ENCODE measurements at regions not wholly inside any gene's neighbourhood (a gene's known extent, or its start where the extent isn't known, plus 50 kb on each side); places are given as distances from the start of the nearest gene placed in this dataset.
"Not testable (repeated sequence)": the region's sequence is repeated elsewhere in the genome, so short reads cannot be mapped to it uniquely, and the experiment has no call there.

GRCh38 chr6:27830212-27830599 is 82.0 kb downstream of the OR2B2 start:
- Mint-ChIP-seq H3K9me3 (ENCODE audit: unreplicated experiment) (no peaks in the 10 kb centered on the region), H3K27ac (ENCODE audit: low read depth, unreplicated experiment) (peak overlapping the region; percentile 93), H3K36me3 (ENCODE audit: insufficient read depth, unreplicated experiment) (peaks cover 31% of the 10 kb centered on the region), H3K4me1 (ENCODE audit: insufficient read depth, unreplicated experiment) (peaks cover 19% of the 10 kb centered on the region), H3K4me3 (ENCODE audit: unreplicated experiment) (peak overlapping the region; percentile 88), H3K27me3 (ENCODE audit: insufficient read depth, unreplicated experiment) (no peaks in the 10 kb centered on the region)
- BruUV-seq (replicated peaks) = no TSS peak
- peak; percentile 30 for DNase-seq (ENCODE audit: unreplicated experiment)
- intact Hi-C loops (cut with micrococcal nuclease) = no loop called here
- POLR2A ChIA-PET = interaction anchor here (0.6 to 11.9 kb wide), 24 partner anchors 8 to 1803 kb away, joined by 3 to 826 read pairs (median 6); a partner anchor contains a TSS
- CTCF ChIA-PET = interaction anchor here (0.5 to 1.9 kb wide), 3 partner anchors 65 to 1709 kb away, joined by 3 to 16 read pairs (median 5); no protein-coding TSS in a partner anchor
- no peak for TF ChIP-seq CTCF (IDR thresholded peaks at IDR 0.05; ENCODE audit: unreplicated experiment)

DNA sequence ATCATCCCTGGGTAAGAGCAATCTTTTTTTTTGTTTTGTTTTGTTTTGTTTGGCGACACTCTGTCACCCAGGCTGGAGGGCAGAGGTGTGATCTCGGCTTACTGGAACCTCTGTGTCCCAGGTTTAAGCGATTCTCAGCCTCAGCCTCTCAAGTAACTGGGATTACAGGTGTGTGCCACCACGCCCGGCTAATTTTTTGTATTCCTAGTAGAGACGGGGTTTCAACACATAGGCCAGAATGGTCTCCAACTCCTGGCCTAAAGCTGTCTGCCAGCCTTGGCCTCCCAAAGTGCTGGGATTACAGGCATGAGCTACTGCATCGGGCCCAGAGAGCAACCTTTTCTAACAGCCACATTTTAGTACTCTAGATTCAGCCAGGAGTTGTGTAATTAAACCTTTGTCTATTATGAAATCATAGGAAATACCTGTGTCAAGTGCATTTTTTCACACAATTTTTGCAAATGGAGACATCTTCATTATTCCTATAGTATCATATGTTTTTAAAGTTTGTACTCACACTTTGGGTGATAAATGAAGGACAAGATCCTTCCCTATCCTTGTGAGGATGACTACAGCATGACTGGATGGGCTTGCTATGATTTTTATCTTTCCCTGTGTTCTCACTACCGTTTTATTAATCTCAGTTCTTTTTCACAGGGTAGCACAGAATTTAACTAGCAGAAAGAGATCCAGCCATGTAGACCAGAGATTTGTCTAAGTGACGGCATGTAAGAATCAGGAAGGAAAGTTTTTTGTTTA is 82.6 kb downstream of the OR2B2 start:
- Mint-ChIP-seq H3K27ac (ENCODE audit: low read depth, unreplicated experiment) (peak overlapping the region; percentile 93), H3K9me3 (ENCODE audit: unreplicated experiment) (no peaks in the 10 kb centered on the region), H3K4me3 (ENCODE audit: unreplicated experiment) (peak overlapping the region; percentile 88), H3K4me1 (ENCODE audit: insufficient read depth, unreplicated experiment) (peaks cover 16% of the 10 kb centered on the region), H3K36me3 (ENCODE audit: insufficient read depth, unreplicated experiment) (peaks cover 29% of the 10 kb centered on the region), H3K27me3 (ENCODE audit: insufficient read depth, unreplicated experiment) (no peaks in the 10 kb centered on the region)
- CTCF ChIA-PET = interaction anchor here (0.6 to 1.9 kb wide), 2 partner anchors 65 to 1709 kb away, joined by 5 to 16 read pairs; no protein-coding TSS in a partner anchor
- no peak for TF ChIP-seq CTCF (IDR thresholded peaks at IDR 0.05; ENCODE audit: unreplicated experiment)
- BruUV-seq (replicated peaks) = no TSS peak
- POLR2A ChIA-PET = interaction anchor here (0.6 to 11.9 kb wide), 21 partner anchors 8 to 1802 kb away, joined by 3 to 826 read pairs (median 5); a partner anchor contains a TSS
- no peak for DNase-seq (ENCODE audit: unreplicated experiment)
- intact Hi-C loops (cut with micrococcal nuclease) = no loop called here

- peaks cover 25% of the 10 kb centered on the region for H3K36me3 Mint-ChIP-seq (ENCODE audit: insufficient read depth, unreplicated experiment)
- intact Hi-C loops (cut with micrococcal nuclease); H3K27ac Mint-ChIP-seq (ENCODE audit: low read depth, unreplicated experiment); POLR2A ChIA-PET; H3K4me3 Mint-ChIP-seq (ENCODE audit: unreplicated experiment); H3K9me3 Mint-ChIP-seq (ENCODE audit: unreplicated experiment); BruUV-seq (replicated peaks); CTCF ChIA-PET; H3K27me3 Mint-ChIP-seq (ENCODE audit: insufficient read depth, unreplicated experiment); DNase-seq (ENCODE audit: unreplicated experiment): not testable (repeated sequence)
- peaks cover 10% of the 10 kb centered on the region for H3K4me1 Mint-ChIP-seq (ENCODE audit: insufficient read depth, unreplicated experiment)
These were observed 84.7 kb downstream of the OR2B2 start for GRCh38 chr6:27827477-27827876.

DNA sequence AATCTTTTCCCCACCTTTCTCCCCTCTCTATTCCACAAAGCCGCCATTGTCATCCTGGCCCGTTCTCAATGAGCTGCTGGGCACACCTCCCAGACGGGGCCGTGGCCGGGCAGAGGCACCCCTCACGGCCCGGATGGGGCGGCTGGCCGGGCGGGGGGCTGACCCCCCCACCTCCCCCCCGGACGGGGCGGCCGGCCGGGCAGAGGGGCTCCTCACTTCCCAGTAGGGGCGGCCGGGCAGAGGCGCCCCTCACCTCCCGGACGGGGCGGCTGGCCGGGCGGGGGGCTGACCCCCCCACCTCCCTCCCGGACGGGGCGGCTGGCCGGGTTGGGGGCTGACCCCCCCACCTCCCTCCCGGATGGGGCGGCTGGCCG is 85.6 kb downstream of the OR2B2 start:
- POLR2A ChIA-PET; DNase-seq (ENCODE audit: unreplicated experiment); BruUV-seq (replicated peaks); H3K27me3 Mint-ChIP-seq (ENCODE audit: insufficient read depth, unreplicated experiment); H3K9me3 Mint-ChIP-seq (ENCODE audit: unreplicated experiment); intact Hi-C loops (cut with micrococcal nuclease); CTCF ChIA-PET: not testable (repeated sequence)
- peaks cover 25% of the 10 kb centered on the region for H3K36me3 Mint-ChIP-seq (ENCODE audit: insufficient read depth, unreplicated experiment)
- peak overlapping the region; percentile 94 for H3K4me3 Mint-ChIP-seq (ENCODE audit: unreplicated experiment)
- H3K4me1 Mint-ChIP-seq (ENCODE audit: insufficient read depth, unreplicated experiment) = peaks cover 10% of the 10 kb centered on the region
- H3K27ac Mint-ChIP-seq (ENCODE audit: low read depth, unreplicated experiment) = peak overlapping the region; percentile 95

DNA sequence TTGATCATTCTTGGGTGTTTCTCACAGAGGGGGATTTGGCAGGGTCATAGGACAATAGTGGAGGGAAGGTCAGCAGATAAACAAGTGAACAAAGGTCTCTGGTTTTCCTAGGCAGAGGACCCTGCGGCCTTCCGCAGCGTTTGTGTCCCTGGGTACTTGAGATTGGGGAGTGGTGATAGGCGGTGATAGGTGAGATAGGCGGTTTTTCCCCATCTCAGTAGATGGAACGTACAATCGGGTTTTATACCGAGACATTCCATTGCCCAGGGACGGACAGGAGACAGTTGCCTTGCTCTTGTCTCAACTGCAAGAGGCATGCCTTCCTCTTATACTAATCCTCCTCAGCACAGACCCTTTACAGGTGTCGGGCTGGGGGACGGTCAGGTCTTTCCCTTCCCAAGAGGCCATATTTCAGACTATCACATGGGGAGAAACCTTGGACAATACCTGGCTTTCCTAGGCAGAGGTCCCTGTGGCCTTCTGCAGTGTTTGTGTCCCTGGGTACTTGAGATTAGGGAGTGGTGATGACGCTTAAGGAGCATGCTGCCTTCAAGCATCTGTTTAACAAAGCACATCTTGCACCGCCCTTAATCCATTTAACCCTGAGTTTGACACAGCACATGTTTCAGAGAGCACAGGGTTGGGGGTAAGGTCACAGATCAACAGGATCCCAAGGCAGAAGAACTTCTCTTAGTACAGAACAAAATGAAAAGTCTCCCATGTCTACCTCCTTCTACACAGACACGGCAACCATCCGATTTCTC is 86.2 kb downstream of the OR2B2 start:
- H3K4me1 Mint-ChIP-seq (ENCODE audit: insufficient read depth, unreplicated experiment) = peaks cover 10% of the 10 kb centered on the region
- BruUV-seq (replicated peaks); H3K9me3 Mint-ChIP-seq (ENCODE audit: unreplicated experiment); H3K27me3 Mint-ChIP-seq (ENCODE audit: insufficient read depth, unreplicated experiment); DNase-seq (ENCODE audit: unreplicated experiment); intact Hi-C loops (cut with micrococcal nuclease): not testable (repeated sequence)
- peak overlapping the region; percentile 95 for H3K27ac Mint-ChIP-seq (ENCODE audit: low read depth, unreplicated experiment)
- CTCF ChIA-PET = interaction anchor here (2.2 kb wide), 1 partner anchor 69 kb away, joined by 15 read pairs; no protein-coding TSS in a partner anchor
- peak overlapping the region; percentile 94 for H3K4me3 Mint-ChIP-seq (ENCODE audit: unreplicated experiment)
- POLR2A ChIA-PET = interaction anchor here (0.7 to 9.2 kb wide), 19 partner anchors 10 to 1793 kb away, joined by 3 to 342 read pairs (median 27); a partner anchor contains a TSS
- H3K36me3 Mint-ChIP-seq (ENCODE audit: insufficient read depth, unreplicated experiment) = peaks cover 25% of the 10 kb centered on the region

Data from MCF 10A (cell line).